Suprapubic skin (tissue), 4 donors: ENCODE measurements at regions not wholly inside any gene's neighbourhood (a gene's known extent, or its start where the extent isn't known, plus 50 kb on each side); places are given as distances from the start of the nearest gene placed in this dataset.
"Not testable (repeated sequence)": the region's sequence is repeated elsewhere in the genome, so short reads cannot be mapped to it uniquely, and the experiment has no call there.

ENCODE experiments used
- EP300 ChIP-seq: sonication (generic); formaldehyde crosslinking; IDR thresholded peaks from one replicate; pipeline ENCODE4 v1.6.1; 2017; ENCODE audit warnings: antibody characterized with exemption
- POLR2A ChIP-seq, 2 donors: fragments of 450-650 bp; IDR thresholded peaks; one replicate each; pipeline ENCODE4 v1.6.1; 2017; ENCODE audit warnings: antibody characterized with exemption in 2 of 2, mild to moderate bottlenecking in 2 of 2, moderate library complexity in 2 of 2
- POLR2AphosphoS5 ChIP-seq, 3 donors: sonication (generic); formaldehyde crosslinking; IDR thresholded peaks; one replicate each; pipeline ENCODE4 v1.6.1; 2017; ENCODE audit warnings: antibody characterized with exemption in 3 of 3
- TF ChIP-seq, protein P1 (sequence below), 2 donors: fragments of 200-600 bp in 1 of 2; fragments of 450-650 bp in 1 of 2; sonication (generic) in 1 of 2; IDR thresholded peaks; one replicate each; pipeline ENCODE4 v1.5.1; 2016 to 2019; ENCODE audit warnings: antibody characterized with exemption in 2 of 2, mild to moderate bottlenecking in 1 of 2, moderate library complexity in 1 of 2

GRCh38 chr15:20256394-20256793 is 285.2 kb downstream of the GOLGA6L6 start:
- not testable (repeated sequence) for TF ChIP-seq POLR2A (IDR thresholded peaks at IDR 0.05); POLR2AphosphoS5 (IDR thresholded peaks at IDR 0.05); EP300
- TF ChIP-seq, protein P1, sequence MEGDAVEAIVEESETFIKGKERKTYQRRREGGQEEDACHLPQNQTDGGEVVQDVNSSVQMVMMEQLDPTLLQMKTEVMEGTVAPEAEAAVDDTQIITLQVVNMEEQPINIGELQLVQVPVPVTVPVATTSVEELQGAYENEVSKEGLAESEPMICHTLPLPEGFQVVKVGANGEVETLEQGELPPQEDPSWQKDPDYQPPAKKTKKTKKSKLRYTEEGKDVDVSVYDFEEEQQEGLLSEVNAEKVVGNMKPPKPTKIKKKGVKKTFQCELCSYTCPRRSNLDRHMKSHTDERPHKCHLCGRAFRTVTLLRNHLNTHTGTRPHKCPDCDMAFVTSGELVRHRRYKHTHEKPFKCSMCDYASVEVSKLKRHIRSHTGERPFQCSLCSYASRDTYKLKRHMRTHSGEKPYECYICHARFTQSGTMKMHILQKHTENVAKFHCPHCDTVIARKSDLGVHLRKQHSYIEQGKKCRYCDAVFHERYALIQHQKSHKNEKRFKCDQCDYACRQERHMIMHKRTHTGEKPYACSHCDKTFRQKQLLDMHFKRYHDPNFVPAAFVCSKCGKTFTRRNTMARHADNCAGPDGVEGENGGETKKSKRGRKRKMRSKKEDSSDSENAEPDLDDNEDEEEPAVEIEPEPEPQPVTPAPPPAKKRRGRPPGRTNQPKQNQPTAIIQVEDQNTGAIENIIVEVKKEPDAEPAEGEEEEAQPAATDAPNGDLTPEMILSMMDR (IDR thresholded peaks at IDR 0.05) = not testable (repeated sequence)
